Stimulated activated CD8-positive, alpha-beta memory T cell treated with anti-CD3 and anti-CD28 coated beads, Interleukin-7, amount 100 ng/mL, for 48 hours (primary cell): ENCODE measurements at regions not wholly inside any gene's neighbourhood (a gene's known extent, or its start where the extent isn't known, plus 50 kb on each side); places are given as distances from the start of the nearest gene placed in this dataset.

Experiments
- DNase-seq, 2 donors: peaks; one replicate each; pipeline ENCODE4 v3.0.0-alpha.2; 2020; ENCODE audit warnings: low read depth in 1 of 2; ENCODE audit errors: extremely low read depth in 1 of 2

DNA sequence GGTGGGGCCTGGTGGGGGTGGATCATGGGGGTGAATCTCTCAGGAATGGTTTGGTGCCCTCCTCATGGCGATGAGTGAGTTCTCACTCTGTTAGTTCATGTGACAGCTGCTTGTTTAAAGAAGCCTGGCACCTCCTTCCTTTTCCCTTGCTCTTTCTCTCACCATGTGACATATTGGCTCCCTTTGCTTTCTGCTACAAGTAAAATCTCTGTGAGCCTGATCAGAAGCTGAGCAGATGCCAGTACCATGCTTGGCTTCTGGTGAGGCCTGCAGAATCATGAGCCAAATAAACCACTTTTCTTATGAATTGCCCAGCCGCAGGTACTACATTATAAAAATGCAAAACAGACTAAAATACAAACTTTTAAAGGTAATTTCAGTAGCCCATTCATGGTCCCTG is 73.4 kb upstream of the TEX51 start:
- DNase-seq: no peak

DNA sequence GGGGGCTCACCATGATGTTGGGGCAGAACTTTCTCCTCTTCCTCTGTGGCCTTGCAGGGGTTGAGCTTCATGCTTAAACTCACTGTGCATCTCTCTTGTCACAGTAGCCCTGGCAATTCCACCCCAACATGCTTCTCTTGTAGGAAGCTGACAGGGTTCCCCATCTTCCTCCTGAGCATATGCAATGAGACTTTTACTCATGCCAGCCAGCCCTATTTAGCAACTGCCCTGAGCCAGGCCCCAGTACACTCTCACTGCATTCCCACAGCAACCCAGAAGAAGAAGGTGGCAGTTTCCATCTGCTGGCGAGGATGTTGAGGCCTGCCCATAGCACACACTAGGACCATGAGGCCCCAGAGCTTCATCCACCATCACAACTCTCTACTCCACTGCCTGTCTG is 72.2 kb upstream of the TEX51 start:
- DNase-seq: no peak

DNA sequence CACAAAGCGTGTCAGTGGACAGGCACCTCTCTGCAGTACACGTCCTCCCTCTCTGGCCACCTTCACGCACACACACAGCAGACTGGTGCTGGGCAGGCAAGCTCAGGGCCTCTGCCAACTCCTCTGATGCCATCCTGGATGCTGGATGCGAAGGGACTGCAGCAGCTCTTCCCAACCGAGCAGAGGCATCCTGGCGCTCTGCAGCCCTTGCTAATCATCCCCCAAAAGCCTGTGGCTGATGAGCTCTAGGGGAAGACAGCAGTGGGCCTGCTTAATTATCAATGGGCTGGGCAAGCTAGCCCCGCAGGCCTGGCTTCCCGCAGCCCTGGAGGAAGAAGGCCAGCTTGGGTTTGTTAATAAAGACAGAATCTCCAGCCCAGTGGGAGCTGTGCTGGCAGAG is 71.3 kb upstream of the TEX51 start:
- no peak for DNase-seq

DNA sequence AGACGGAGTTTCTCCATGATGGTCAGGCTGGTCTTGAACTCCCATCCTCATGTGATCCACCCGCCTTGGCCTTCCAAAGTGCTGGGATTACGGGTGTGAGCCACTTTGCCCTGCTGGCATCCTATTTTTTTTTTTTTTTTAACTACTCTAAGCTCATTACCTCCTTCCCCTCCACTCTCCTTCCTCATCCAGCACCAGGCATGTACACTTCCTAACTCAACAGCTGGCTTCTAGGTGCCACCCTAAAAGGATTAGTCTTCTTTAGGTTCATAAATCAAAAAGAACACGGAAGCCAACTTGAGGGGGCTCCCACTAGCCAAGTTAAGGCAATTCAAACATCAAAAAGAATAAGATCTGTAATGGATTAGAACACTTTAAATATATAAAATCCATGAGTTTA is 70.6 kb upstream of the TEX51 start:
- no peak for DNase-seq

DNA sequence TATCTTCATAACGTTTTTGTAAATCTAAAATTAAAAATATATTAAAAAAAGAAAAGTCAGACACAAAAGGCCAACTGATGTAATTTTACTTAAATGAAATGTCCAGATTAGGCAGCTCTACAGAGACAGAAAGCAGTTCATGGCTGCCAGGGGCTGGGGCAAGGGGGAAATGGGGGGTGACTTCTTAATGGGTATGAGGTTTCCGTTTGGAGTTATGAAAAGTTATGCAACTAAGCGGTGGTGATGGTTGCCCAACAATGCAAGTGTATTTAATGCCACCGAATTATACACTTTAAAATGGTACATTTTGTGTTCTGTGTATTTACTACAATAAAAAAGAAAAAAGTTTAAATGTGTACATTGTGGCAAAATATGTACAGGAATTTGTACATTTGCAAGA is 70.2 kb upstream of the TEX51 start:
- DNase-seq: no peak

DNA sequence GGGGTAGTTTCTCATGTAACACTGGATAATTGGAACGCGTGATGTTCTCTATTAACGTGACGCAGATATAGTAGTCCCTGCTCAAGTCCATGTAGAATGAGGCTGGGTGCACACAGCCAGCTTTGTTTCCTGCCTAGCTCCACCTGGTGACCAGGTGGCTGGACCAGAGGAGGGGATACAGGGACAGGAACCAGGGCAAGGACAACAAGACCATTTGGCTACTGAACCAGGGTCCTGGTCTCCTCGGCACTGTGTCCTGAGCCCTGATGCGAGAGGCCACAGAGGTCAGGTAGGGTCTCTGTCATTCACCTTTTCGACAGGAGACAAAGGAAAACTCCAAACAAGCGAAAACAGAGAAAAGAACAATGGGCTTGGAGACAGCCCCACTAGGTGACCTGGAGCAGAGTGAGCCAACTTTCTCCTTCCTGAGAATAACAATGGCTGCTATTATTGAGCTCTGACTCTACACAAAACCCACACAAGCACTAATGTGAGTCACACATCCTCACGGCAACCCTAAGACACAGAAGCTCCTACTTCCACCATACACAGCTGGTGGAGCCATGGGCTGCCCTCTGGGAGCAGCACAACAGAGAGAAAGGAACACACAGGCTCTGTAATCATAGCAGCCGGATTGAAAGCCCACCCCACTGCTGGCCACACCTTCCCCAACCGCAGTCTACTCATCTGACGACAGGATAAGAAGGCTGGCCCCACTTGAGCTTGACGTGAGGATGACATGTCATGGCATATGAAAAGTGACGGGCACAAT is 67.3 kb upstream of the TEX51 start:
- no peak for DNase-seq

DNA sequence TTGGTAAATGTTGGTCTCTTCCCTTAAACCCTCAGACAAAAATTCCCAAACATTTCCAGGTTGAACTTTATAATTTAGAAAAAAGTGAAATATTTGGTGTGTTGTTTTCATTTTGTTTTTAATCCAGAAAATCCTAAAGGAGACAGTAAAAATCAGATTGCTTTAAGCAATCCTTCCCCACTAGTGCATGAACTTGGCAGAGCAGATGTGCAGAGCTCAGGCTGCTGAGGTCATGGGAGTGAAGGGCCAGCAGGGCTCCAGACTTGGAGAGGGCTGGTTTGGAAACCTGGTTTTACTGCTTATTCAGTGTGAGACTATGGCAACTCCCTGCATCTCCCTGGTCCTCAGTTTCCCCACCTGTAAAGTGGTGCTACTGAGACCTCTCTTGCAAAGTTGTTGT is 66.7 kb upstream of the TEX51 start:
- DNase-seq: no peak

DNA sequence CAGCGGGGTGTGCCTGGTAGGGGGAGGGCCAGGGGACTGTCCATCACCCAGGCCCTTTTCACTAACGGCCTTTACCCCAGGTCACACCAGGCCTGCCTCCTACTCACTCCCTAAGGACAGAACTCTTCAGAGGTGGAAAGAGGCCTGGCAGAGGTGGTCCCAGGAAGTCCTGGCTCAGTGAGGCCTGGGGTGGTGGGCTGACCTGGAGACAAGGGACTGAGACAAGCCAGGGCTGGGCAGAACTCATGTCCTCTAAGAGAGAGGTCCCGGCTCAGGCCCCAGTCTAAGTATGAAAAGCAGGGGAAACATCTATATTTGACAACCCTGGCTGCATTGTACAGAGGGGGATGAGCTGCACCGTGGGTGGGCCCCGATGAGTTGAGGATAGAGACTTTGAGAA is 65.9 kb upstream of the TEX51 start:
- no peak for DNase-seq

DNA sequence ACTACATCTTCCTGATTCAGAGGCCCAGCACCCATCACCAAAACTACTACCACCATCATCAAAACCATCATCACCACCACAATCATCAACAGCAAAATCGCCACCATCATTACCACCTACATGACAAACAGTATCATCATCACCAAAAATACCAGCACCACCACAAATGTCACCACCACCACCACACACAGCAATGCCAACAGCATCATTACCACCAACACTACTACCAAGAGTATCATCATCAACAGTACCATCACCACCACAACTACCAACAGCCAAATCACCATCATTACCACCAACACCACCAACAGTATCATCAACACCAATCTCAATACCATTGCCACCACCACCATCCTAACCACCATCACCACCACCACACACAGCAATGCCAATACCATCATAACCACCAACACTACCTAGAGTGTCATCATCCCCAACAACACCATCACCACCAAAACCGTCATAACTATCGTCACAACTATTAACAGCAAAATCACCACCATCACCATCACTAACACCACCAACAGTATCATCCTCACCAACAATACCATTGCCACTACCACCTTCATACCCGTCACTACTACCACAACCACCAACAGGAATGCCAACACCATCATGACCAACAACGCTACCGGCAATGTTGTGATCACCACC is 64.6 kb upstream of the TEX51 start:
- DNase-seq: no peak

DNA sequence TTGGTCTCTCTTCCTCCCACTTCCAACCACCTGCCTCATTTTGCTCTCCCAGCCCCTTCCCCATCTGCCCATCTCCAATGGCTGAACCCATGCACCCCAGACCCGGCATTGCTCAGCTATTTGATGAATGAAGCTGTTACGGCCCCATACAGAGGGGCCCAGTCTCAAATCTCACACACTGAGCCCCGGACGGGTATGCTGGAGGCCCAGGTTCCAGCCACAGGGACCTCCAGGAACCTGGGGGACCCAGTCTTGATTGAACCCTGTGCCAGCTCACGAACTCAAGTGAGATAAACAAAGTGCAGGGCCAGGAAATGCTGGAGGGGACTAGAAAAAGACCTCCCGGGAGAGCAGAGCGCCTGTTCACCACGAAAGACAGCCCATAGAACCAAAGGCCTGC is 63.4 kb upstream of the TEX51 start:
- no peak for DNase-seq

DNA sequence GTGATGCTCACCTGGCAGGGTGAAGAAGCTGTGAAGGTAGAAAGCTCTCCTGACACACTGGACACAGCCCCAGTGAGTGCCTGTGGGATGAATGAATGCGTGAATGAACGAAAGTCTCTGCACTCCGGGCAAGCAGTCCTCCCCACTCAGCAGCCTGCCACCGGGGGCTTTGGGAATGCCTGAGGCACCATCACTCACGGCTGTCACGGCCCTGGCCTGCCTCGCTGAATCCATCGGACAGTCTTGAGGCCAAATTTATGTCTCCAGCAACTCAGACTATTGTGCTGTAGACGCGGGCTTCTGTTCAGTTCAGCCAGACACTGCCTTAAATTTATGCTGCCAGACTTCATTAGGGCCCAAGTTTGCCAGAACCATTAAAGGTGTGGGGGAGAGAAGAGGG is 62.9 kb upstream of the TEX51 start:
- no peak for DNase-seq

DNA sequence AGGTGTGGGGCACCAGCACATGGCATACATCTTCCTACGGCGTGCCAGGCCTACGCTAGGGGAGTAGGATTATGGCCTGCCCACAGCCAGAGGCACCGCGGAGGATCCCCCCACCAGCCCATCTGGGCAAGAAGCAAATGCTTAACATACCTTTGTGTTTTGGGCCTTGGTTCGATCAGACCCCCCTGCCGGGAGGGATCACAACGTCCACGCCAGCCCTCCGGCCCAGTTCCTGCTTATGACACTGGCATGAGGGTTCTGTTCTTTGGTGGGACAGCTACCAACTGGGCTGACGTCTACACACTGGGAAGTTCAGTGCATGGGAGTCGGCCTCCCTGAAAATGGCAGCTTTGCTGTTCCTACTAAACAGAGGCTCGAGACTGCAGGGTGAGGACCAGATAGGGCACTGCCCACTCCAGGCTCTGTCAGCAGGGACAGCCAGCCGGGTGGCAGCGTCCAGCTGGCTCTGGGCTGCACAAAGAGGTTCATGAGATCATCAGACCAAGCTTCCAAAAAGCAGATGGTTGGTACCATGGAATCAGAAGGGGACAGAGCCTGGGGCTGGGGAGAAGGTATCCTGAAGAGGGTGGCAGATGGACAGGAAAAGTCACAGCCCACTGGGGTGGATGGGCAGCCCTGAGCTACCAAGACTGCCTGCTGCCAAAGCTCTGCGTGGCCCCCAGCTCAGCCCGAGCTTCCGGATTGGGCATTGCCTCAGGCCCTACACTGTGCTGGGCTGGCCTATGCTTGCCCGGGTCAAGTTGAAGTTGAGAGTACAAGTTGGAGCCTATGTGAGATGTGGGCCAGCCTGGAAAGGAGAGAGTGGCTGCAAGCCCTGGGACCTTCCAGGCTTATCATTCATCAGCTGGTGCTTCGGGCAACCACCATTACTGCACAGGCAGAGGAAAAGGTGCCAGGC is 61.7 kb upstream of the TEX51 start:
- DNase-seq: no peak

DNA sequence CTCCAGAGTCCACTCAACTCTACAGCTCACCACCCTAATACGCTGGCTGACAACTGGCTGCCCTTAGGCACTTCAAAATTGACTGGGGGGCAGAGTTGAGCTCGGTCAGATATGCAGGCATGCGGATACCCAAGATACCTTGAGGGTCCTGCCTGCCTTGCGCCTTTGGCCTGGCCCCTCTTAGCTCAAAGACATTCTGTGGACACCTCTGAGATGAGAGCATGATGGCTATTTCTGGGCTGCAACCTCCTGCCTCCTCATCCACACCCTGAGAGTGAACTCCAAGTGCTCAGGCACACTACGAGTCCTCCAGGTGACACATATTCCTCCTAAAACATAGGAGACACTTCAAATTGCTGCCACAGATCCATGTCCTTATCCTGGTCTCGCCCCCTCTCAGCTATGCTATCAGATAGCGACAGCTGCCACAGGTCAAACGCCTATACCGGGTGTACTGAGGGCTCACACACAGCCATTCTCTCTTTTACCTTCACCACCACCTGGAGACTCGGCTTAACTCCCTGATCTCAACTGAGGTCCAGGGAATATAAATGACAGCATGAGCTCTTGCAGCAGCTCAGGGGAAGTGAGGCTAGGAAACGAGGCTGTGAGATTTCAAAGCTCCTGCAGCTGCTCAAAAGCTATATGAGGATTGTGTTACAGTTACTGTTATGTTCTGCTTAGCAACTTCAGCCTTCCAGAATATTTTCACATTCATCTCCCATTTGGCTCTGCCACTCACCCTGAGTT is 60.5 kb upstream of the TEX51 start:
- DNase-seq: no peak

DNA sequence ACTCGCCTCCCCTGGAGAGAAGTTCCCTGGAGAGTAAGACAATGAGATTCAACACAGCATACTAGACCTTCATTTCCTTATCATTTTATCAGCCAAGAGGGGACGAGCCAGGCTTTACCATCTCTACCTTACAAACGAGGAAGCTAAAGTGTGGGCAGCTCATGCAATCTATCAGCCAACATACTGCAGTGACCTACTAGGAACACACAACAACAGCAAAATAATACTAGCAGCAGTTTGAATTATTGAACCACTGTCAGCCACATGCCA is 60.0 kb upstream of the TEX51 start:
- no peak for DNase-seq

DNA sequence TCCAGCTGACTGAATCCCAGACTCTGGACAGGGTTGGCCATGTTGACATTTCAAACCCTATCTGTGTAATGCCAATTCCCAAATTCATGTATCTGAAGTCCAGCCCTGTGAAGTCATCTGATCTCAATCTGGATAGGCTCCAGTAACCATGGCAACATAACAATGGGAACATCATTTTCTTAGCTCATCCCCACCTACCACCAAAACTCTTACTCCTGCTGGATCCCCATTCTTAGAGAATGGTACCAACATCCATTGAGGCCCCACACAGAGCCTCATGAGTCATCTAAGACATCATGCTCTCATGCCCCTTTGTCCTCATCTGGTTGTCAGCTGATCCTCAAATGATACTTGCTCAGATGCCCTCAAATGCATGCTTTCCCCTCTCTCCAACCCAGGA is 58.9 kb upstream of the TEX51 start:
- no peak for DNase-seq

DNA sequence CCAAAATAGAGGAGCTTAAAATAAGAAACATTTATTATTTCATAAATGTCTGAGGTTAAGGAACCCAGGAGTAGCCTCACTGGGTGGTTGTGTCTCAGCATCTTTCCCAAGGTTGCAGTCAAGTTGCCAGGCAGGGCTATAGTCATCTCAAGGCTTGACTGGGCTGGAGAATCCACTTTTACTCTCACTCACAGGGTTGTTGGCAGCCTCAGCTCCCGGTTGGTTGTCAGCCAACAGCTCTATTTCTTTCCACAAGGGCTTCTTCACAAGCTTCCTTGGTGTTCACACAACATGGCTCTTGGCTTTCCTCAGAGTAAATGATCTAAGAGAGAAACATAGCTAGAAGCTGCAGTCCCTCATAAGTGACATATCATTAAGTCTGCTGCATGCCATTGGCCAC is 55.6 kb upstream of the TEX51 start:
- DNase-seq: no peak

DNA sequence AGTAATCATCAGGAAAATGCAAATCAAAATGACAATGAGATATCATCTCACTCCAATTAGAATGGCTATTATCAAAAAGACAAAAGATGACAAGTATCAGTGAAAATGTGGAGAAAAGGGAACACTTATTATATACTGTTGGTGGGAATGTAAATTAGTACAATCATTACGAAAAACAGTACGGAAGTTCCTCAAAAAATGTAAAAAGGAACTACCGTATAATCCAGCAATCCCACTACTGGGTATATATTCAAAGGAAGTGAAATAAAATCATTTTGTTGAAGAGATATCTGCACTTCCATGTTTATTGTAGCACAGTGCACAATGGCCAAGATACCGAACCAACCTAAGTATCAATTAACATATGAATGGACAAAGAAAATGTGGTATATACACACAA is 52.4 kb upstream of the TEX51 start:
- no peak for DNase-seq
